ENCODE measurements at regions not wholly inside any gene's neighbourhood (a gene's known extent, or its start where the extent isn't known, plus 50 kb on each side); places are given as distances from the start of the nearest gene placed in this dataset.

DNA sequence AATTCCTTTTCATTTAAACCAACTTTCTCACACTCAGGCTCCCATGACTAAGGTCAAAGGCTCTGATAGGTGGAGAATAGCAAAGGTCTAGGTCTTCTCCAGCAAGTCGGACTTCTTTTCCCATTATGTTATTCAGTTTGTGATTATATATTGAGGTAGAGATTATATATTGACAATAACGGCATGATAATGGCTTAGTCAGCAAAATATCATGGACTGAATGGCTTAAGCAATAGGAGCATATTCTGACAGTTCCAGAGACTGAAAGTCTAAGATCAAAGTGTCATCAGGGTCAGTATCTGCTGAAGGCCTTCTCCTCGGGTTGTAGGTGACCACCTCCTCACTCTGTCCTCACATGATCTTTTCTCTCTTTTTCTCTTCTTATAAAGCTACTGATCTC lies 1251.4 kb downstream of the ROBO1 start:
- ChIA-PET CTCF (interaction anchor here (1.0 kb wide), 1 partner anchor 18 kb away, joined by 3 read pairs; no protein-coding TSS in a partner anchor), POLR2A (no interaction called here)
- DNase-seq (ENCODE audit: low read depth): no peak
- TF ChIP-seq, protein P1, sequence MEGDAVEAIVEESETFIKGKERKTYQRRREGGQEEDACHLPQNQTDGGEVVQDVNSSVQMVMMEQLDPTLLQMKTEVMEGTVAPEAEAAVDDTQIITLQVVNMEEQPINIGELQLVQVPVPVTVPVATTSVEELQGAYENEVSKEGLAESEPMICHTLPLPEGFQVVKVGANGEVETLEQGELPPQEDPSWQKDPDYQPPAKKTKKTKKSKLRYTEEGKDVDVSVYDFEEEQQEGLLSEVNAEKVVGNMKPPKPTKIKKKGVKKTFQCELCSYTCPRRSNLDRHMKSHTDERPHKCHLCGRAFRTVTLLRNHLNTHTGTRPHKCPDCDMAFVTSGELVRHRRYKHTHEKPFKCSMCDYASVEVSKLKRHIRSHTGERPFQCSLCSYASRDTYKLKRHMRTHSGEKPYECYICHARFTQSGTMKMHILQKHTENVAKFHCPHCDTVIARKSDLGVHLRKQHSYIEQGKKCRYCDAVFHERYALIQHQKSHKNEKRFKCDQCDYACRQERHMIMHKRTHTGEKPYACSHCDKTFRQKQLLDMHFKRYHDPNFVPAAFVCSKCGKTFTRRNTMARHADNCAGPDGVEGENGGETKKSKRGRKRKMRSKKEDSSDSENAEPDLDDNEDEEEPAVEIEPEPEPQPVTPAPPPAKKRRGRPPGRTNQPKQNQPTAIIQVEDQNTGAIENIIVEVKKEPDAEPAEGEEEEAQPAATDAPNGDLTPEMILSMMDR (IDR thresholded peaks at IDR 0.05; ENCODE audit: insufficient read depth, low read depth, low read length): no peak
- Histone ChIP-seq H3K36me3 (ENCODE audit: control insufficient read depth, insufficient read depth, low read length) (no peaks in the 10 kb centered on the region), H3K27me3 (ENCODE audit: control insufficient read depth, insufficient read depth, low read length) (no peaks in the 10 kb centered on the region), H3K4me3 (ENCODE audit: low read depth, low read length) (no peak overlapping the region)

DNA sequence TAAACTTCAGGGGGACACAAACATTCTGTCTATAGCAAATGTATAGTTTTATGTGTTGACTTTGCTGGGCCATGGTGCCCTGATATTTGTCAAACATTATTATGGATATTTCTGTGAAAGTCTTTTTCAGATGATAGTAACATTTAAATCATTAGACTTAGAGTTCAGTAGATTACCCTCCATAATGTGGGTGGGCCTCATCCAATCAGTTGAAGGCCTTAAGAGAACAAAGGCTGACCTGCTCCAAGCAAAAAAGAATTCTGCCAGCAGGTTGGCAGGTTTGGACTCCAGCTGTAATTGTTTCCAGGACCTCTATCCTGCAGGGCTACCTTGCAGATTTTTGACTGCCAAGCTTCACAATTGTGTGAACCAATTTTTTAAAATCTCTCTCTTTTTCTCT lies 1250.9 kb downstream of the ROBO1 start:
- TF ChIP-seq, protein P1 (IDR thresholded peaks at IDR 0.05; ENCODE audit: insufficient read depth, low read depth, low read length): no peak
- no peaks in the 10 kb centered on the region for H3K27me3 ChIP-seq (ENCODE audit: control insufficient read depth, insufficient read depth, low read length)
- H3K36me3 ChIP-seq (ENCODE audit: control insufficient read depth, insufficient read depth, low read length): no peaks in the 10 kb centered on the region
- DNase-seq (ENCODE audit: low read depth): no peak
- no peak overlapping the region for H3K4me3 ChIP-seq (ENCODE audit: low read depth, low read length)
- ChIA-PET POLR2A (no interaction called here), CTCF (interaction anchor here (1.0 kb wide), 1 partner anchor 19 kb away, joined by 3 read pairs; no protein-coding TSS in a partner anchor)

DNA sequence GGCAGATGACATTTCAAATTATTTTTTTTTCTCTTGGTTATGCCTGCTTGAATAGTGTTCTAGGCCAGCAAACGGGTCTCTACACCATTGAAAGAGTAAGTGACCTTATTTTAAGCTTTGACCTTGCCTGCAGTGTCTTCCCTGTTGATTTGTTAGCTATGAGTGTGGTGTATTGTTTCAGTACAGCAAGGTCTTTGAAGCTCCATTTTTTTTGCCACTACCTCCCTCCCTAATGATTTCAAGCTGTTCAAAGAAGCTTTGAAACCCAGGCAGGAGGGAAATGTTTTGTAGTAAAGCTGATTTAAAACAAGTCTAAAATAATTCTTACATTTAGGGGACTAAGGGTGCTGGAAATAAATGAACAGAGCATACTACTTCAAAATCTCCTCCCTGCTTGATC lies 1249.8 kb downstream of the ROBO1 start:
- TF ChIP-seq, protein P1 (IDR thresholded peaks at IDR 0.05; ENCODE audit: insufficient read depth, low read depth, low read length): no peak
- DNase-seq (ENCODE audit: low read depth): no peak
- Histone ChIP-seq H3K36me3 (ENCODE audit: control insufficient read depth, insufficient read depth, low read length) (no peaks in the 10 kb centered on the region), H3K27me3 (ENCODE audit: control insufficient read depth, insufficient read depth, low read length) (no peaks in the 10 kb centered on the region), H3K4me3 (ENCODE audit: low read depth, low read length) (no peak overlapping the region)
- ChIA-PET POLR2A (no interaction called here), CTCF (no interaction called here)

DNA sequence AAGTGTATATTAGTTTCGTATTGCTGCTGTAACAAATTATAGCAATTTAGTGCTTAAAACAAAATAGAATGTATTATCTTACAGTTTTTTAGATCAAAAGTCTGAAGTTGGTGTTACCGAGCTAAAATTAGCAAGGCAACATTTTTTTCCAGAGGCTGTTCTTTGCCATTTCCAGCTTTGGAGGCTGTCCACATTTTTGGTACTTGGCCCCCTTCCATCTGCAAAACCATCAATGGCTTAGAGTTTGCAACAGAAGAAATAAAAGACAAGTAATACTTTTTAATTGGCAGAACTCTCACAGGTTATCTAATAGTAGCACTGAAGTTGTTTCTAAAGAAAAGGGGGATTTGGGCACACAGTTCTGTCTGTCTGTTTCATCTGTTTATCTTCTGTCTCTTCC lies 1248.5 kb downstream of the ROBO1 start:
- H3K27me3 ChIP-seq (ENCODE audit: control insufficient read depth, insufficient read depth, low read length): no peaks in the 10 kb centered on the region
- POLR2A ChIA-PET: no interaction called here
- DNase-seq (ENCODE audit: low read depth): no peak
- no peaks in the 10 kb centered on the region for H3K36me3 ChIP-seq (ENCODE audit: control insufficient read depth, insufficient read depth, low read length)
- TF ChIP-seq, protein P1 (IDR thresholded peaks at IDR 0.05; ENCODE audit: insufficient read depth, low read depth, low read length): no peak
- CTCF ChIA-PET: no interaction called here
- no peak overlapping the region for H3K4me3 ChIP-seq (ENCODE audit: low read depth, low read length)

DNA sequence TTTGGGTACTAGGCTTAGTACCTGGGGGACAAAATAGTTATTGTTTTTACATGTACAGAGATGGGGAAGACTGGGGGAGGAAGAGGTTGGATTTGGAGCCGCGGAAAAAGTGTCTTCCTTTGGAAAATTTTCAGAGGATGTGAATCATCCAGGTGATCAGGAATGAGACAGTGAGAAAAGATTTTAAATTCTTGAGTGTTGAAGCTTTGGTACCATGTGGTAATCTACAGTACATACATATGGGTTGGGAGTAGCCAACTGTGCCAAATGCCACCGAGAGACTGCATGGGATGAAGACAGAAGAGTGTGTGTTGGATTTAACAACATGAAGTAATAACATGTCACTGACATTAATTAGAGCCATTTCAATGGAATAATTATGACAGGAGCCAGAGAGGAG lies 1238.2 kb downstream of the ROBO1 start:
- CTCF ChIA-PET: no interaction called here
- TF ChIP-seq, protein P1 (IDR thresholded peaks at IDR 0.05; ENCODE audit: insufficient read depth, low read depth, low read length): no peak
- POLR2A ChIA-PET: no interaction called here
- Histone ChIP-seq H3K4me3 (ENCODE audit: low read depth, low read length) (no peak overlapping the region), H3K27me3 (ENCODE audit: control insufficient read depth, insufficient read depth, low read length) (no peaks in the 10 kb centered on the region), H3K36me3 (ENCODE audit: control insufficient read depth, insufficient read depth, low read length) (no peaks in the 10 kb centered on the region)
- DNase-seq (ENCODE audit: low read depth): no peak
